ENCODE measurements at regions not wholly inside any gene's neighbourhood (a gene's known extent, or its start where the extent isn't known, plus 50 kb on each side); places are given as distances from the start of the nearest gene placed in this dataset.
A peak's percentile ranks its signal among the peaks of the same experiment; 100 is the strongest.

- in situ Hi-C loops (cut with HindIII; ENCODE audit: low pct_unique_long_range_greater_than_20kb, low sequenced_read_pairs), result no loop called here
- no TSS peak for BruUV-seq (replicated peaks)
- TF ChIP-seq TCF7L2 (IDR thresholded peaks at IDR 0.05; ENCODE audit: low read depth, low read length) (no peak), CTCF (IDR thresholded peaks at IDR 0.05) (no peak), POLR2AphosphoS5 (IDR thresholded peaks at IDR 0.05; ENCODE audit: low read depth, low read length) (no peak), SIN3A (IDR thresholded peaks at IDR 0.05; ENCODE audit: borderline replicate concordance, insufficient read depth, low read depth, low read length) (no peak)
- TF ChIP-seq, protein P1, sequence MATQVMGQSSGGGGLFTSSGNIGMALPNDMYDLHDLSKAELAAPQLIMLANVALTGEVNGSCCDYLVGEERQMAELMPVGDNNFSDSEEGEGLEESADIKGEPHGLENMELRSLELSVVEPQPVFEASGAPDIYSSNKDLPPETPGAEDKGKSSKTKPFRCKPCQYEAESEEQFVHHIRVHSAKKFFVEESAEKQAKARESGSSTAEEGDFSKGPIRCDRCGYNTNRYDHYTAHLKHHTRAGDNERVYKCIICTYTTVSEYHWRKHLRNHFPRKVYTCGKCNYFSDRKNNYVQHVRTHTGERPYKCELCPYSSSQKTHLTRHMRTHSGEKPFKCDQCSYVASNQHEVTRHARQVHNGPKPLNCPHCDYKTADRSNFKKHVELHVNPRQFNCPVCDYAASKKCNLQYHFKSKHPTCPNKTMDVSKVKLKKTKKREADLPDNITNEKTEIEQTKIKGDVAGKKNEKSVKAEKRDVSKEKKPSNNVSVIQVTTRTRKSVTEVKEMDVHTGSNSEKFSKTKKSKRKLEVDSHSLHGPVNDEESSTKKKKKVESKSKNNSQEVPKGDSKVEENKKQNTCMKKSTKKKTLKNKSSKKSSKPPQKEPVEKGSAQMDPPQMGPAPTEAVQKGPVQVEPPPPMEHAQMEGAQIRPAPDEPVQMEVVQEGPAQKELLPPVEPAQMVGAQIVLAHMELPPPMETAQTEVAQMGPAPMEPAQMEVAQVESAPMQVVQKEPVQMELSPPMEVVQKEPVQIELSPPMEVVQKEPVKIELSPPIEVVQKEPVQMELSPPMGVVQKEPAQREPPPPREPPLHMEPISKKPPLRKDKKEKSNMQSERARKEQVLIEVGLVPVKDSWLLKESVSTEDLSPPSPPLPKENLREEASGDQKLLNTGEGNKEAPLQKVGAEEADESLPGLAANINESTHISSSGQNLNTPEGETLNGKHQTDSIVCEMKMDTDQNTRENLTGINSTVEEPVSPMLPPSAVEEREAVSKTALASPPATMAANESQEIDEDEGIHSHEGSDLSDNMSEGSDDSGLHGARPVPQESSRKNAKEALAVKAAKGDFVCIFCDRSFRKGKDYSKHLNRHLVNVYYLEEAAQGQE (IDR thresholded peaks at IDR 0.05; ENCODE audit: insufficient read depth in 1 of 2, low read depth in 2 of 2, low read length in 1 of 2), result no peak
- intact Hi-C loops (cut with micrococcal nuclease; ENCODE audit: unreplicated experiment), result no loop called here
- DNase-seq (ENCODE audit: low read depth, low spot score) (no peak), ATAC-seq (peak; percentile 80)
- H3K27me3 ChIP-seq (ENCODE audit: control insufficient read depth, insufficient read depth, low read length), result no peaks in the 10 kb centered on the region
- CTCF ChIA-PET, result no interaction called here
- no peak overlapping the region for H3K4me3 ChIP-seq (ENCODE audit: low read depth in 2 of 2, low read length in 2 of 2)
- H3K4me1 ChIP-seq (ENCODE audit: control insufficient read depth, insufficient read depth, low read length), result no peaks in the 10 kb centered on the region
- POLR2A ChIA-PET, result no interaction called here
- no peaks in the 10 kb centered on the region for H3K36me3 ChIP-seq (ENCODE audit: control insufficient read depth, insufficient read depth, low read length)
- no peak overlapping the region for H3K27ac ChIP-seq (ENCODE audit: low read length)
- H3K9me3 ChIP-seq (ENCODE audit: control insufficient read depth, insufficient read depth, low read depth, low read length), result peaks cover 3% of the 10 kb centered on the region; the same call in 1 of the 2 replicates
Measured at GRCh38 chr15:39511000-39511915, 69.6 kb upstream of the THBS1 start.

- DNase-seq (ENCODE audit: low read depth, low spot score) (no peak), ATAC-seq (no peak)
- Histone ChIP-seq H3K4me3 (ENCODE audit: low read depth in 2 of 2, low read length in 2 of 2) (no peak overlapping the region), H3K9me3 (ENCODE audit: control insufficient read depth, insufficient read depth, low read depth, low read length) (peaks cover 3% of the 10 kb centered on the region; the same call in 1 of the 2 replicates), H3K27me3 (ENCODE audit: control insufficient read depth, insufficient read depth, low read length) (no peaks in the 10 kb centered on the region), H3K4me1 (ENCODE audit: control insufficient read depth, insufficient read depth, low read length) (no peaks in the 10 kb centered on the region), H3K36me3 (ENCODE audit: control insufficient read depth, insufficient read depth, low read length) (no peaks in the 10 kb centered on the region), H3K27ac (ENCODE audit: low read length) (no peak overlapping the region)
- in situ Hi-C loops (cut with HindIII; ENCODE audit: low pct_unique_long_range_greater_than_20kb, low sequenced_read_pairs), result no loop called here
- CTCF ChIA-PET, result no interaction called here
- BruUV-seq (replicated peaks), result no TSS peak
- POLR2A ChIA-PET, result no interaction called here
- TF ChIP-seq POLR2AphosphoS5 (IDR thresholded peaks at IDR 0.05; ENCODE audit: low read depth, low read length) (no peak), CTCF (IDR thresholded peaks at IDR 0.05) (no peak), TCF7L2 (IDR thresholded peaks at IDR 0.05; ENCODE audit: low read depth, low read length) (no peak), SIN3A (IDR thresholded peaks at IDR 0.05; ENCODE audit: borderline replicate concordance, insufficient read depth, low read depth, low read length) (no peak)
- TF ChIP-seq, protein P1 (IDR thresholded peaks at IDR 0.05; ENCODE audit: insufficient read depth in 1 of 2, low read depth in 2 of 2, low read length in 1 of 2), result no peak
- intact Hi-C loops (cut with micrococcal nuclease; ENCODE audit: unreplicated experiment), result no loop called here
Measured at GRCh38 chr15:39511916-39512260, 69.0 kb upstream of the THBS1 start.

Data from Panc1 (cell line).